ENCODE measurements at regions not wholly inside any gene's neighbourhood (a gene's known extent, or its start where the extent isn't known, plus 50 kb on each side); places are given as distances from the start of the nearest gene placed in this dataset.

DNA sequence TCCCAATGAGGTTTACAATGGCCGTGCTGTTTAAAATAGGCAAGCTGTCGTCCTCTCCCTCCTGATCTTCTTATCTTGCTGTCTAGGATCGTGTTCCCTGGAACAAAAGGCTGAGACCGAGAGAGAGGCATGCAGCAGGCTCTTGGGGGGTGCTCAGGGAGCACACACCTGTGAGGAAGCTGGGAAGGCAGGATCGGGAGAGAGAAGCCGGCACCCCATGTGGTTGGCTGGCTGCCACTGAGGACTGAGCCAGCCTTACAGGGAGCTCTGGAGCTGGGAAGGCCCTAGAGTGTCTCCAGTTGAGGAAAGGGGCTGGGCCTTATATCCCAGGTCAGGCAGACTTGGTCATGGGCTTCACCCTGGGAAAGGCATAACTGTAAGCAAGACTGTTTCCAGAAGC, 184.2 kb downstream of the LY86 start:
- no peak for DNase-seq
- no peaks in the 10 kb centered on the region for H3K4me1 Mint-ChIP-seq (ENCODE audit: low read depth, unreplicated experiment)
- intact Hi-C loops (cut with micrococcal nuclease; ENCODE audit: unreplicated experiment), result no loop called here
- CTCF ChIA-PET, result no interaction called here
- peaks cover 4% of the 10 kb centered on the region for H3K9me3 Mint-ChIP-seq (ENCODE audit: low read depth, unreplicated experiment)
- no peak overlapping the region for H3K4me3 Mint-ChIP-seq (ENCODE audit: low read depth, unreplicated experiment)
- TF ChIP-seq CTCF (IDR thresholded peaks at IDR 0.05; ENCODE audit: unreplicated experiment), result no peak
- H3K27me3 Mint-ChIP-seq (ENCODE audit: unreplicated experiment), result no peaks in the 10 kb centered on the region
- BruUV-seq (replicated peaks), result no TSS peak
- no peaks in the 10 kb centered on the region for H3K36me3 Mint-ChIP-seq (ENCODE audit: insufficient read depth, unreplicated experiment)
- H3K27ac Mint-ChIP-seq (ENCODE audit: unreplicated experiment), result no peak overlapping the region

GRCh38 chr6:6775074-6775473, 186.6 kb downstream of the LY86 start:
- no peak for DNase-seq
- peaks cover 4% of the 10 kb centered on the region for H3K9me3 Mint-ChIP-seq (ENCODE audit: low read depth, unreplicated experiment)
- no peak overlapping the region for H3K27ac Mint-ChIP-seq (ENCODE audit: unreplicated experiment)
- intact Hi-C loops (cut with micrococcal nuclease; ENCODE audit: unreplicated experiment), result no loop called here
- BruUV-seq (replicated peaks), result no TSS peak
- no peaks in the 10 kb centered on the region for H3K27me3 Mint-ChIP-seq (ENCODE audit: unreplicated experiment)
- H3K36me3 Mint-ChIP-seq (ENCODE audit: insufficient read depth, unreplicated experiment), result no peaks in the 10 kb centered on the region
- TF ChIP-seq CTCF (IDR thresholded peaks at IDR 0.05; ENCODE audit: unreplicated experiment), result no peak
- no peak overlapping the region for H3K4me3 Mint-ChIP-seq (ENCODE audit: low read depth, unreplicated experiment)
- CTCF ChIA-PET, result no interaction called here
- no peaks in the 10 kb centered on the region for H3K4me1 Mint-ChIP-seq (ENCODE audit: low read depth, unreplicated experiment)

DNA sequence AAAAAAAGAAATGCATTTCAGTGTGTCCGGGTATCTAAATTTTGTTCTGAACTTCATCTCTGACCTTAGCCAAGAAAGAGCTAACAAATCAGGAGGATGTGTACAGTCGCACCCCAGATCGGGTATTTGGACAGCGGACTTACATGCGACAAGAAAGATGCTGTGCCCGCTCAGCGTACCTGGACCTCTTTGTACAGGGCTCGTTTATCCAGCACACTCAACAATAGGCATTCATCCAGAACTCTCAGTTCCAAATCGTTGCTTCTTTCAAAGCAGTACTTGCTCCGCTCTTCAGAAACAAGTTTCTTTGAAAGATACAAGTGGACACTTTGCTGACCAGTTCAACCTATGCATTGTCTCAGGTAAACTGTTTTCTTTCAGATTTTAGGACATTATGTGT, 191.7 kb downstream of the LY86 start:
- no TSS peak for BruUV-seq (replicated peaks)
- no peak overlapping the region for H3K27ac Mint-ChIP-seq (ENCODE audit: unreplicated experiment)
- intact Hi-C loops (cut with micrococcal nuclease; ENCODE audit: unreplicated experiment), result no loop called here
- CTCF ChIA-PET, result no interaction called here
- TF ChIP-seq CTCF (IDR thresholded peaks at IDR 0.05; ENCODE audit: unreplicated experiment), result no peak
- H3K4me1 Mint-ChIP-seq (ENCODE audit: low read depth, unreplicated experiment), result no peaks in the 10 kb centered on the region
- H3K27me3 Mint-ChIP-seq (ENCODE audit: unreplicated experiment), result no peaks in the 10 kb centered on the region
- DNase-seq, result no peak
- no peak overlapping the region for H3K4me3 Mint-ChIP-seq (ENCODE audit: low read depth, unreplicated experiment)
- H3K9me3 Mint-ChIP-seq (ENCODE audit: low read depth, unreplicated experiment), result peaks cover 4% of the 10 kb centered on the region
- H3K36me3 Mint-ChIP-seq (ENCODE audit: insufficient read depth, unreplicated experiment), result no peaks in the 10 kb centered on the region

DNA sequence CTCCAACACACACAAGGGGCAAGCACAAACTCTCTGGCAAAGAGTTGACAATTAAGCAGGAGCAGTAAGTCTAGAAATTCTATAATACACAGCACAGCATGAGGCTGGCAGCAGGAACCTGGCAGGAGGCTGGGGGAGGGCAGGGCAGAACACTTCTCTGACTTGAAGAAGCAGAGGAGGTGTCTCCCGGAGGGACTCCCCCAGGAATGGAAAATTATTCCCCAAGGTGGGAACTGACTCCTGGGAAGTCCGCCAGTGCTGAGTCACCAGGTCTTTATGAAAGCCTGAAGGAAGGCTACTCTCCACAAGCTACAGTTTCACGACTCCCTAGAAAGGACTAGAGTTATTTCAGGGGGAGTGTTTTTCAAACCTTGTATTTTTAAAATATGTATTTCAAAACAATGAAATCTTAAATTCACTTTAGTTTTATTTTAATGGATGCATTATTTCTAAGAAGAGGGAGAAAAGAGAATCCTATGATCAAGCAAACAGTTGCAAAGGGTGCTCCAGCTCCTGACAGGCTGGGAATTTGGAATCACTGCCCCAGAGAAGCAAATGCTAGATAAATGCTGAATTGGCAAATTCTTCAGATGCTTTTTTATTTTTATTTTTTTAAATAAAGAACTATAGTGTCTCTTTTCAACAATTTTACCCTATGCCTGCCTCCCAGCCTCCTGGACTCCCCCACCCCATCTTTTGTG, 192.8 kb downstream of the LY86 start:
- Mint-ChIP-seq H3K27me3 (ENCODE audit: unreplicated experiment) (no peaks in the 10 kb centered on the region), H3K27ac (ENCODE audit: unreplicated experiment) (no peak overlapping the region), H3K36me3 (ENCODE audit: insufficient read depth, unreplicated experiment) (no peaks in the 10 kb centered on the region), H3K9me3 (ENCODE audit: low read depth, unreplicated experiment) (peaks cover 4% of the 10 kb centered on the region), H3K4me1 (ENCODE audit: low read depth, unreplicated experiment) (no peaks in the 10 kb centered on the region), H3K4me3 (ENCODE audit: low read depth, unreplicated experiment) (no peak overlapping the region)
- intact Hi-C loops (cut with micrococcal nuclease; ENCODE audit: unreplicated experiment), result no loop called here
- CTCF ChIA-PET, result interaction anchor here (0.8 kb wide), 1 partner anchor 12 kb away, joined by 5 read pairs; no protein-coding TSS in a partner anchor
- TF ChIP-seq CTCF (IDR thresholded peaks at IDR 0.05; ENCODE audit: unreplicated experiment), result no peak
- DNase-seq, result no peak
- BruUV-seq (replicated peaks), result no TSS peak

Data from Calu3 (cell line).